HG03558 (cell line): ENCODE measurements at regions not wholly inside any gene's neighbourhood (a gene's known extent, or its start where the extent isn't known, plus 50 kb on each side); places are given as distances from the start of the nearest gene placed in this dataset.

ENCODE experiments used
- ATAC-seq: cut with Tn5 transposase; IDR thresholded peaks from one replicate; pipeline ENCODE4 v1.9.1; 2021; ENCODE audit warnings: moderate number of reproducible peaks; ENCODE audit not compliant: unreplicated experiment; ENCODE audit errors: extremely low read depth

- no peak for ATAC-seq
These were observed 107.3 kb upstream of the SLC8A1 start for GRCh38 chr2:40559175-40559574.

- no peak for ATAC-seq
These were observed 112.3 kb upstream of the SLC8A1 start for GRCh38 chr2:40564184-40564583.

GRCh38 chr2:40579247-40579646, 127.4 kb upstream of the SLC8A1 start:
- ATAC-seq, result no peak

- no peak for ATAC-seq
These were observed 132.5 kb upstream of the SLC8A1 start for GRCh38 chr2:40584432-40584831.

GRCh38 chr2:40591774-40592173, 139.9 kb upstream of the SLC8A1 start:
- no peak for ATAC-seq

- ATAC-seq, result no peak
These were observed 140.3 kb upstream of the SLC8A1 start for GRCh38 chr2:40592218-40592617.

GRCh38 chr2:40606862-40607261, 155.0 kb upstream of the SLC8A1 start:
- ATAC-seq, result no peak

- ATAC-seq, result no peak
These were observed 159.3 kb upstream of the SLC8A1 start for GRCh38 chr2:40611196-40611595.

- ATAC-seq, result no peak
These were observed 174.0 kb upstream of the SLC8A1 start for GRCh38 chr2:40625849-40626248.

GRCh38 chr2:40628556-40628955, 176.7 kb upstream of the SLC8A1 start:
- no peak for ATAC-seq

- no peak for ATAC-seq
These were observed 178.0 kb upstream of the SLC8A1 start for GRCh38 chr2:40629768-40630434.

GRCh38 chr2:40639320-40639719, 187.4 kb upstream of the SLC8A1 start:
- no peak for ATAC-seq

GRCh38 chr2:40642237-40642636, 190.3 kb upstream of the SLC8A1 start:
- ATAC-seq, result no peak

GRCh38 chr2:40642726-40643125, 190.8 kb upstream of the SLC8A1 start:
- no peak for ATAC-seq

- ATAC-seq, result no peak
These were observed 194.8 kb upstream of the SLC8A1 start for GRCh38 chr2:40646642-40647041.

- ATAC-seq, result no peak
These were observed 200.3 kb upstream of the SLC8A1 start for GRCh38 chr2:40652155-40652554.

- ATAC-seq, result no peak
These were observed 201.9 kb upstream of the SLC8A1 start for GRCh38 chr2:40653829-40654228.

GRCh38 chr2:40654346-40654745, 202.5 kb upstream of the SLC8A1 start:
- no peak for ATAC-seq

- ATAC-seq, result no peak
These were observed 207.1 kb upstream of the SLC8A1 start for GRCh38 chr2:40658941-40659340.

GRCh38 chr2:40665493-40666232, 213.8 kb upstream of the SLC8A1 start:
- no peak for ATAC-seq

- no peak for ATAC-seq
These were observed 214.5 kb upstream of the SLC8A1 start for GRCh38 chr2:40666398-40666797.

GRCh38 chr2:40668425-40668824, 216.5 kb upstream of the SLC8A1 start:
- ATAC-seq, result no peak
